ENCODE measurements at regions not wholly inside any gene's neighbourhood (a gene's known extent, or its start where the extent isn't known, plus 50 kb on each side); places are given as distances from the start of the nearest gene placed in this dataset.

GRCh38 chr6:93822434-93823265, 403.3 kb upstream of the EPHA7 start:
- Histone ChIP-seq H3K9me3 (no peaks in the 10 kb centered on the region), H3K36me3 (no peaks in the 10 kb centered on the region), H3K4me3 (no peak overlapping the region), H3K27ac (no peak overlapping the region), H3K4me1 (no peaks in the 10 kb centered on the region), H3K27me3 (no peaks in the 10 kb centered on the region)
- DNase-seq = no peak
- TF ChIP-seq CTCF (IDR thresholded peaks at IDR 0.05) = no peak
- intact Hi-C loops (cut with DNase I; ENCODE audit: low total_unique reads) = no loop called here

- Histone ChIP-seq H3K9me3 (no peaks in the 10 kb centered on the region), H3K36me3 (no peaks in the 10 kb centered on the region), H3K4me1 (no peaks in the 10 kb centered on the region), H3K27ac (no peak overlapping the region), H3K27me3 (no peaks in the 10 kb centered on the region), H3K4me3 (no peak overlapping the region)
- intact Hi-C loops (cut with DNase I; ENCODE audit: low total_unique reads) = no loop called here
- TF ChIP-seq CTCF (IDR thresholded peaks at IDR 0.05) = no peak
- DNase-seq = no peak
These were observed 402.6 kb upstream of the EPHA7 start for GRCh38 chr6:93821953-93822352.

- DNase-seq = no peak
- Histone ChIP-seq H3K9me3 (no peaks in the 10 kb centered on the region), H3K36me3 (no peaks in the 10 kb centered on the region), H3K4me3 (no peak overlapping the region), H3K27me3 (no peaks in the 10 kb centered on the region), H3K27ac (no peak overlapping the region), H3K4me1 (no peaks in the 10 kb centered on the region)
- no peak for TF ChIP-seq CTCF (IDR thresholded peaks at IDR 0.05)
- intact Hi-C loops (cut with DNase I; ENCODE audit: low total_unique reads) = no loop called here
These were observed 401.2 kb upstream of the EPHA7 start for GRCh38 chr6:93820465-93821082.

GRCh38 chr6:93819189-93819588, 399.8 kb upstream of the EPHA7 start:
- Histone ChIP-seq H3K4me1 (no peaks in the 10 kb centered on the region), H3K27ac (no peak overlapping the region), H3K27me3 (no peaks in the 10 kb centered on the region), H3K36me3 (no peaks in the 10 kb centered on the region), H3K9me3 (no peaks in the 10 kb centered on the region), H3K4me3 (no peak overlapping the region)
- TF ChIP-seq CTCF (IDR thresholded peaks at IDR 0.05) = no peak
- intact Hi-C loops (cut with DNase I; ENCODE audit: low total_unique reads) = no loop called here
- no peak for DNase-seq

GRCh38 chr6:93817937-93818336, 398.6 kb upstream of the EPHA7 start:
- H3K36me3 ChIP-seq = no peaks in the 10 kb centered on the region
- H3K4me3 ChIP-seq = no peak overlapping the region
- no peaks in the 10 kb centered on the region for H3K4me1 ChIP-seq
- H3K27me3 ChIP-seq = no peaks in the 10 kb centered on the region
- H3K27ac ChIP-seq = no peak overlapping the region
- no peak for DNase-seq
- H3K9me3 ChIP-seq = no peaks in the 10 kb centered on the region
- TF ChIP-seq CTCF (IDR thresholded peaks at IDR 0.05) = no peak
- intact Hi-C loops (cut with DNase I; ENCODE audit: low total_unique reads) = no loop called here
